Parathyroid adenoma (tissue), 2 donors: ENCODE measurements at regions not wholly inside any gene's neighbourhood (a gene's known extent, or its start where the extent isn't known, plus 50 kb on each side); places are given as distances from the start of the nearest gene placed in this dataset.

ENCODE experiments used
- H2AFZ ChIP-seq: fragments of 300-600 bp; sonication (generic); one replicate; pipeline ENCODE4 v1.7.0; 2017; ENCODE audit warnings: antibody characterized with exemption, mild to moderate bottlenecking
- H3K27ac ChIP-seq: fragments of 300-600 bp; sonication (generic); one replicate; pipeline ENCODE4 v1.7.0; 2017
- H3K27me3 ChIP-seq: fragments of 300-600 bp; sonication (generic); one replicate; pipeline ENCODE4 v1.7.0; 2017; ENCODE audit warnings: low read length; ENCODE audit not compliant: control insufficient read depth, insufficient read depth
- H3K36me3 ChIP-seq: fragments of 300-600 bp; sonication (generic); one replicate; pipeline ENCODE4 v1.7.0; 2017; ENCODE audit warnings: low read length; ENCODE audit not compliant: control insufficient read depth, insufficient read depth
- H3K4me1 ChIP-seq: fragments of 300-600 bp; sonication (generic); one replicate; pipeline ENCODE4 v1.7.0; 2017; ENCODE audit warnings: control low read depth
- H3K4me2 ChIP-seq: fragments of 300-600 bp; sonication (generic); one replicate; pipeline ENCODE4 v1.7.0; 2017; ENCODE audit warnings: low read length
- H3K4me3 ChIP-seq: fragments of 300-600 bp; sonication (generic); one replicate; pipeline ENCODE4 v1.7.0; 2017; ENCODE audit warnings: low read depth, low read length
- H3K79me2 ChIP-seq: fragments of 300-600 bp; sonication (generic); one replicate; pipeline ENCODE4 v1.7.0; 2017; ENCODE audit warnings: control low read depth
- H3K9ac ChIP-seq: fragments of 300-600 bp; sonication (generic); one replicate; pipeline ENCODE4 v1.7.0; 2017; ENCODE audit warnings: mild to moderate bottlenecking
- H3K9me3 ChIP-seq: fragments of 300-600 bp; sonication (generic); one replicate; pipeline ENCODE4 v1.7.0; 2017; ENCODE audit warnings: low read length; ENCODE audit not compliant: control insufficient read depth
- CTCF ChIP-seq: fragments of 300-600 bp; sonication (generic); IDR thresholded peaks from one replicate; pipeline ENCODE4 v1.7.0; 2017; ENCODE audit warnings: antibody characterized with exemption, mild to moderate bottlenecking
- donor health status: primary hyperparathyroidism.

- Histone ChIP-seq H3K4me1 (peaks cover 3% of the 10 kb centered on the region), H2AFZ (no peak overlapping the region), H3K79me2 (no peaks in the 10 kb centered on the region), H3K27me3 (no peaks in the 10 kb centered on the region), H3K36me3 (no peaks in the 10 kb centered on the region), H3K27ac (no peak overlapping the region), H3K9me3 (no peaks in the 10 kb centered on the region), H3K9ac (no peak overlapping the region), H3K4me2 (no peak overlapping the region), H3K4me3 (no peak overlapping the region)
- no peak for TF ChIP-seq CTCF
Observed at GRCh38 chr7:136051203-136051928, 74.2 kb upstream of the MTPN start.

GRCh38 chr7:136050462-136050847, 73.3 kb upstream of the MTPN start:
- no peaks in the 10 kb centered on the region for H3K79me2 ChIP-seq
- H3K4me2 ChIP-seq = no peak overlapping the region
- H3K4me1 ChIP-seq = peaks cover 3% of the 10 kb centered on the region
- no peak overlapping the region for H3K9ac ChIP-seq
- H3K27me3 ChIP-seq = no peaks in the 10 kb centered on the region
- H3K27ac ChIP-seq = no peak overlapping the region
- H2AFZ ChIP-seq = peak overlapping the region; percentile 58
- no peak overlapping the region for H3K4me3 ChIP-seq
- no peaks in the 10 kb centered on the region for H3K9me3 ChIP-seq
- no peaks in the 10 kb centered on the region for H3K36me3 ChIP-seq
- no peak for TF ChIP-seq CTCF

DNA sequence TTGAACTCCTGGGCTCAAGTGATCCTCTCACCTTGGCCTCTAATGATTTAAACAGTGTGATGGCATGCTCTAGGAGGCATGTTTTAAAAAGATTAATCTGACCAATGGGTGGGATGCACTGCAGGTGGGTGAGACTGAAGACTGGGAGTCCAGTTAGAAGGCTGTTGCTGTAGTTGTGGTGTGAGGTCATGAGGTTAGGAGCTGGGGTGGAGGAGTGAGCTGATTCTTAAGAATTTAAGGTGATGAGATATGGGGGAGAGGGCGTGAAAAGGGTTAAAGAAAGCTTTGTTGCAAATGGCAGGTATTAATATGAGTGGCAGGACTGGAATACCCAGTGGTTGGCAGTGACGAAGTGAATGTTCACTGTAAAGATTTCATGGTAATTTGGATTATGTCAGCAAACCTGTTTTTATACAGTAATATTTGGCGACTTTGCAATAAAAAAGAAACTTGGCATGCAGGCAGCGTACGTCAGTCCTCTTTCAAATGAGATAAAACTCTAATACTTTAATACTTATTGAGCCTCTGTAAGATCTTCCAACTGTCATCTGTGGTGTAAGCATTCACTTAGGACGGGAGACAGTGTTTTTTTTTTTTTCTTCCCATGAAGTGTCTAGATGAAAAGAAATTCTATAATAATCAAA, 72.8 kb upstream of the MTPN start:
- Histone ChIP-seq H3K79me2 (no peaks in the 10 kb centered on the region), H2AFZ (peak overlapping the region; percentile 58), H3K27ac (no peak overlapping the region), H3K36me3 (no peaks in the 10 kb centered on the region), H3K9ac (no peak overlapping the region), H3K4me3 (no peak overlapping the region), H3K9me3 (no peaks in the 10 kb centered on the region), H3K4me2 (no peak overlapping the region), H3K27me3 (no peaks in the 10 kb centered on the region), H3K4me1 (peaks cover 3% of the 10 kb centered on the region)
- TF ChIP-seq CTCF = no peak

DNA sequence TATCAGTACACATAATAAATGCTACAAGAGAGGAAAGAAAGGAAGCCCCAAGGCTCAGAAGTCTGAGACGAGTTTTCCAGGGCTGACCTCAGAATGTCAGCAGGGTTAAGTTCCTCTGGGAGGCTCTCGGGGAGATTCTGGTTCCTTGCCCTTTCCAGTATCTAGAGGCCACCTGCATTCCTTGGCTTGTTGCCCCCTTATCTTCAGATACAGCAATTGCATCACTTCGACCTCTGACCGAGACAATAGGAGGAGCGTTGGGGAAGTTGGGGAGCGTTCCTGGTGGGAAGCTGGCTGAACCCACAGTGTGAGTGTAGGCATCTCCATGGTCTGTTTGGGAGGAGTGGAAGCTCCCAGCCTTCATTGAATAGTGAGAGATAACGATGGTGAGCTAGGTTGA, 72.0 kb upstream of the MTPN start:
- no peaks in the 10 kb centered on the region for H3K27me3 ChIP-seq
- H2AFZ ChIP-seq = no peak overlapping the region
- no peaks in the 10 kb centered on the region for H3K9me3 ChIP-seq
- H3K4me2 ChIP-seq = no peak overlapping the region
- H3K36me3 ChIP-seq = no peaks in the 10 kb centered on the region
- peaks cover 3% of the 10 kb centered on the region for H3K4me1 ChIP-seq
- no peak overlapping the region for H3K27ac ChIP-seq
- no peaks in the 10 kb centered on the region for H3K79me2 ChIP-seq
- no peak overlapping the region for H3K9ac ChIP-seq
- no peak for TF ChIP-seq CTCF
- no peak overlapping the region for H3K4me3 ChIP-seq

GRCh38 chr7:136046548-136046947, 69.4 kb upstream of the MTPN start:
- H3K9me3 ChIP-seq = no peaks in the 10 kb centered on the region
- H3K79me2 ChIP-seq = no peaks in the 10 kb centered on the region
- no peak overlapping the region for H2AFZ ChIP-seq
- no peaks in the 10 kb centered on the region for H3K27me3 ChIP-seq
- no peak overlapping the region for H3K27ac ChIP-seq
- no peak overlapping the region for H3K4me2 ChIP-seq
- peaks cover 3% of the 10 kb centered on the region for H3K4me1 ChIP-seq
- no peak for TF ChIP-seq CTCF
- H3K9ac ChIP-seq = no peak overlapping the region
- no peaks in the 10 kb centered on the region for H3K36me3 ChIP-seq
- no peak overlapping the region for H3K4me3 ChIP-seq
